ENCODE measurements at regions not wholly inside any gene's neighbourhood (a gene's known extent, or its start where the extent isn't known, plus 50 kb on each side); places are given as distances from the start of the nearest gene placed in this dataset.

GRCh38 chr13:78845656-78846365 is 186.9 kb upstream of the OBI1 start:
- no peak for DNase-seq (ENCODE audit: low read depth)
- Histone ChIP-seq H3K27me3 (replicated peaks; ENCODE audit: control insufficient read depth, insufficient read depth, low read length) (no peaks in the 10 kb centered on the region), H3K9ac (ENCODE audit: low read length) (no peak overlapping the region), H3K36me3 (ENCODE audit: control insufficient read depth, insufficient read depth, low read length, severe bottlenecking) (no peaks in the 10 kb centered on the region), H3K4me1 (ENCODE audit: control insufficient read depth, insufficient read depth, low read length) (no peaks in the 10 kb centered on the region), H3K9me3 (ENCODE audit: control insufficient read depth, low read length) (no peaks in the 10 kb centered on the region), H3K4me3 (ENCODE audit: low read length) (no peak overlapping the region)

GRCh38 chr13:78844106-78844505 is 185.2 kb upstream of the OBI1 start:
- no peaks in the 10 kb centered on the region for H3K27me3 ChIP-seq (replicated peaks; ENCODE audit: control insufficient read depth, insufficient read depth, low read length)
- H3K9me3 ChIP-seq (ENCODE audit: control insufficient read depth, low read length): no peaks in the 10 kb centered on the region
- H3K4me1 ChIP-seq (ENCODE audit: control insufficient read depth, insufficient read depth, low read length): no peaks in the 10 kb centered on the region
- DNase-seq (ENCODE audit: low read depth): no peak
- H3K9ac ChIP-seq (ENCODE audit: low read length): no peak overlapping the region
- H3K36me3 ChIP-seq (ENCODE audit: control insufficient read depth, insufficient read depth, low read length, severe bottlenecking): no peaks in the 10 kb centered on the region
- no peak overlapping the region for H3K4me3 ChIP-seq (ENCODE audit: low read length)

- no peaks in the 10 kb centered on the region for H3K27me3 ChIP-seq (replicated peaks; ENCODE audit: control insufficient read depth, insufficient read depth, low read length)
- no peak overlapping the region for H3K4me3 ChIP-seq (ENCODE audit: low read length)
- DNase-seq (ENCODE audit: low read depth): no peak
- no peaks in the 10 kb centered on the region for H3K4me1 ChIP-seq (ENCODE audit: control insufficient read depth, insufficient read depth, low read length)
- H3K36me3 ChIP-seq (ENCODE audit: control insufficient read depth, insufficient read depth, low read length, severe bottlenecking): no peaks in the 10 kb centered on the region
- H3K9me3 ChIP-seq (ENCODE audit: control insufficient read depth, low read length): no peaks in the 10 kb centered on the region
- no peak overlapping the region for H3K9ac ChIP-seq (ENCODE audit: low read length)
Observed at GRCh38 chr13:78841358-78841963, 182.5 kb upstream of the OBI1 start.

- Histone ChIP-seq H3K9ac (ENCODE audit: low read length) (no peak overlapping the region), H3K27me3 (replicated peaks; ENCODE audit: control insufficient read depth, insufficient read depth, low read length) (no peaks in the 10 kb centered on the region), H3K4me3 (ENCODE audit: low read length) (no peak overlapping the region), H3K36me3 (ENCODE audit: control insufficient read depth, insufficient read depth, low read length, severe bottlenecking) (no peaks in the 10 kb centered on the region), H3K9me3 (ENCODE audit: control insufficient read depth, low read length) (no peaks in the 10 kb centered on the region), H3K4me1 (ENCODE audit: control insufficient read depth, insufficient read depth, low read length) (no peaks in the 10 kb centered on the region)
- no peak for DNase-seq (ENCODE audit: low read depth)
Observed at GRCh38 chr13:78836238-78836784, 177.4 kb upstream of the OBI1 start.

GRCh38 chr13:78832461-78832860 is 173.5 kb upstream of the OBI1 start:
- DNase-seq (ENCODE audit: low read depth): no peak
- no peak overlapping the region for H3K9ac ChIP-seq (ENCODE audit: low read length)
- no peaks in the 10 kb centered on the region for H3K9me3 ChIP-seq (ENCODE audit: control insufficient read depth, low read length)
- no peak overlapping the region for H3K4me3 ChIP-seq (ENCODE audit: low read length)
- H3K4me1 ChIP-seq (ENCODE audit: control insufficient read depth, insufficient read depth, low read length): no peaks in the 10 kb centered on the region
- H3K36me3 ChIP-seq (ENCODE audit: control insufficient read depth, insufficient read depth, low read length, severe bottlenecking): no peaks in the 10 kb centered on the region
- H3K27me3 ChIP-seq (replicated peaks; ENCODE audit: control insufficient read depth, insufficient read depth, low read length): no peaks in the 10 kb centered on the region

- DNase-seq (ENCODE audit: low read depth): no peak
- Histone ChIP-seq H3K36me3 (ENCODE audit: control insufficient read depth, insufficient read depth, low read length, severe bottlenecking) (no peaks in the 10 kb centered on the region), H3K4me1 (ENCODE audit: control insufficient read depth, insufficient read depth, low read length) (no peaks in the 10 kb centered on the region), H3K9ac (ENCODE audit: low read length) (no peak overlapping the region), H3K27me3 (replicated peaks; ENCODE audit: control insufficient read depth, insufficient read depth, low read length) (no peaks in the 10 kb centered on the region), H3K4me3 (ENCODE audit: low read length) (no peak overlapping the region), H3K9me3 (ENCODE audit: control insufficient read depth, low read length) (no peaks in the 10 kb centered on the region)
Observed at GRCh38 chr13:78830508-78830907, 171.6 kb upstream of the OBI1 start.

GRCh38 chr13:78829821-78830220 is 170.9 kb upstream of the OBI1 start:
- Histone ChIP-seq H3K9ac (ENCODE audit: low read length) (no peak overlapping the region), H3K36me3 (ENCODE audit: control insufficient read depth, insufficient read depth, low read length, severe bottlenecking) (no peaks in the 10 kb centered on the region), H3K4me3 (ENCODE audit: low read length) (no peak overlapping the region), H3K27me3 (replicated peaks; ENCODE audit: control insufficient read depth, insufficient read depth, low read length) (no peaks in the 10 kb centered on the region), H3K9me3 (ENCODE audit: control insufficient read depth, low read length) (no peaks in the 10 kb centered on the region), H3K4me1 (ENCODE audit: control insufficient read depth, insufficient read depth, low read length) (no peaks in the 10 kb centered on the region)
- DNase-seq (ENCODE audit: low read depth): no peak

GRCh38 chr13:78827471-78827870 is 168.5 kb upstream of the OBI1 start:
- Histone ChIP-seq H3K9me3 (ENCODE audit: control insufficient read depth, low read length) (peaks cover 4% of the 10 kb centered on the region), H3K36me3 (ENCODE audit: control insufficient read depth, insufficient read depth, low read length, severe bottlenecking) (no peaks in the 10 kb centered on the region), H3K9ac (ENCODE audit: low read length) (no peak overlapping the region), H3K4me1 (ENCODE audit: control insufficient read depth, insufficient read depth, low read length) (no peaks in the 10 kb centered on the region), H3K4me3 (ENCODE audit: low read length) (no peak overlapping the region), H3K27me3 (replicated peaks; ENCODE audit: control insufficient read depth, insufficient read depth, low read length) (no peaks in the 10 kb centered on the region)
- no peak for DNase-seq (ENCODE audit: low read depth)

- no peak overlapping the region for H3K4me3 ChIP-seq (ENCODE audit: low read length)
- H3K9me3 ChIP-seq (ENCODE audit: control insufficient read depth, low read length): peaks cover 4% of the 10 kb centered on the region
- no peaks in the 10 kb centered on the region for H3K27me3 ChIP-seq (replicated peaks; ENCODE audit: control insufficient read depth, insufficient read depth, low read length)
- no peaks in the 10 kb centered on the region for H3K36me3 ChIP-seq (ENCODE audit: control insufficient read depth, insufficient read depth, low read length, severe bottlenecking)
- DNase-seq (ENCODE audit: low read depth): no peak
- H3K4me1 ChIP-seq (ENCODE audit: control insufficient read depth, insufficient read depth, low read length): no peaks in the 10 kb centered on the region
- no peak overlapping the region for H3K9ac ChIP-seq (ENCODE audit: low read length)
Observed at GRCh38 chr13:78826936-78827335, 168.0 kb upstream of the OBI1 start.

GRCh38 chr13:78826312-78826711 is 167.4 kb upstream of the OBI1 start:
- Histone ChIP-seq H3K9ac (ENCODE audit: low read length) (no peak overlapping the region), H3K27me3 (replicated peaks; ENCODE audit: control insufficient read depth, insufficient read depth, low read length) (no peaks in the 10 kb centered on the region), H3K4me3 (ENCODE audit: low read length) (no peak overlapping the region), H3K4me1 (ENCODE audit: control insufficient read depth, insufficient read depth, low read length) (no peaks in the 10 kb centered on the region), H3K36me3 (ENCODE audit: control insufficient read depth, insufficient read depth, low read length, severe bottlenecking) (no peaks in the 10 kb centered on the region), H3K9me3 (ENCODE audit: control insufficient read depth, low read length) (peaks cover 4% of the 10 kb centered on the region)
- DNase-seq (ENCODE audit: low read depth): no peak

GRCh38 chr13:78820541-78820940 is 161.6 kb upstream of the OBI1 start:
- H3K4me3 ChIP-seq (ENCODE audit: low read length): no peak overlapping the region
- no peaks in the 10 kb centered on the region for H3K36me3 ChIP-seq (ENCODE audit: control insufficient read depth, insufficient read depth, low read length, severe bottlenecking)
- H3K27me3 ChIP-seq (replicated peaks; ENCODE audit: control insufficient read depth, insufficient read depth, low read length): no peaks in the 10 kb centered on the region
- no peak overlapping the region for H3K9ac ChIP-seq (ENCODE audit: low read length)
- H3K9me3 ChIP-seq (ENCODE audit: control insufficient read depth, low read length): peaks cover 4% of the 10 kb centered on the region
- DNase-seq (ENCODE audit: low read depth): no peak
- H3K4me1 ChIP-seq (ENCODE audit: control insufficient read depth, insufficient read depth, low read length): no peaks in the 10 kb centered on the region

All from adipocyte (in vitro differentiated cells).